SK-N-SH (cell line): ENCODE measurements at regions not wholly inside any gene's neighbourhood (a gene's known extent, or its start where the extent isn't known, plus 50 kb on each side); places are given as distances from the start of the nearest gene placed in this dataset.

Source experiments
- CTCF ChIA-PET: fragments of 300-600, 350-600 bp; formaldehyde crosslinking; extraction: SDS; loops from one replicate; lab custom pipeline; 2021; lab: Yijun Ruan, JAX
- POLR2A ChIA-PET: fragments of 350-600 bp; sonication (Branson Sonifier 250); formaldehyde crosslinking; extraction: SDS; loops from one replicate; lab custom pipeline; 2020; ENCODE audit warnings: antibody characterized with exemption, inconsistent platforms; lab: Yijun Ruan, JAX
- DNase-seq: peaks from one replicate; pipeline ENCODE4 v3.0.0; 2012
- H2AFZ ChIP-seq: fragments of 200-600 bp; sonication (generic); 2 replicates; pipeline ENCODE4 v1.8.1; 2016; ENCODE audit warnings: antibody characterized with exemption, mild to moderate bottlenecking, low read depth
- H3F3A ChIP-seq: fragments of 200-600 bp; sonication (generic); replicated peaks from 2 replicates; pipeline ENCODE3; 2016; ENCODE audit warnings: antibody characterized with exemption, mild to moderate bottlenecking; ENCODE audit not compliant: insufficient read depth
- H3K27ac ChIP-seq, 2 experiments: fragments of 200-500 bp in 1 of 2; fragments of 200-600 bp in 1 of 2; sonication (Bioruptor generic) in 1 of 2; sonication (generic), shearing (Covaris generic) in 1 of 2; 2 replicates each; pipeline versions ENCODE4 v1.5.1 to v1.6.1; 2014 to 2016; ENCODE audit warnings: low read depth in 2 of 2, inconsistent platforms in 1 of 2, low read length in 1 of 2, mild to moderate bottlenecking in 1 of 2, mixed read lengths in 1 of 2
- H3K27me3 ChIP-seq: fragments of 200-600 bp; sonication (generic), shearing (Covaris generic); 2 replicates; pipeline ENCODE4 v1.6.1; 2016; ENCODE audit warnings: mixed run types; ENCODE audit not compliant: insufficient read depth
- H3K36me3 ChIP-seq, 2 experiments: fragments of 200-500 bp in 1 of 2; fragments of 200-600 bp in 1 of 2; sonication (Bioruptor generic) in 1 of 2; sonication (generic) in 1 of 2; replicated peaks in 1 of 2; 2 replicates each; pipeline versions ENCODE3 to v1.5.1; 2014 to 2016; ENCODE audit warnings: low read length in 1 of 2, mild to moderate bottlenecking in 1 of 2; ENCODE audit not compliant: insufficient read depth in 2 of 2, control insufficient read depth in 1 of 2
- H3K4me1 ChIP-seq, 2 experiments: fragments of 200-500 bp in 1 of 2; fragments of 200-600 bp in 1 of 2; sonication (Bioruptor generic) in 1 of 2; sonication (generic), shearing (Covaris generic) in 1 of 2; 2 replicates each; pipeline versions ENCODE4 v1.5.1 to v1.6.1; 2014 to 2016; ENCODE audit warnings: low read depth in 1 of 2, low read length in 1 of 2, mixed run types in 1 of 2; ENCODE audit not compliant: insufficient read depth in 2 of 2, control insufficient read depth in 1 of 2
- H3K4me2 ChIP-seq: fragments of 200-600 bp; sonication (generic), shearing (Covaris generic); 2 replicates; pipeline ENCODE4 v1.6.1; 2017; ENCODE audit warnings: mixed run types
- H3K4me3 ChIP-seq, 2 experiments: fragments of 200-500 bp in 1 of 2; fragments of 200-600 bp in 1 of 2; sonication (Bioruptor generic) in 1 of 2; sonication (generic), shearing (Covaris generic) in 1 of 2; 2 replicates each; pipeline versions ENCODE4 v1.5.1 to v1.8.1; 2014 to 2016; ENCODE audit warnings: low read depth in 2 of 2, inconsistent platforms in 1 of 2, low read length in 1 of 2, mild to moderate bottlenecking in 1 of 2, mixed read lengths in 1 of 2, moderate library complexity in 1 of 2
- H3K79me2 ChIP-seq: fragments of 200-600 bp; sonication (generic); 2 replicates; pipeline ENCODE4 v1.8.1; 2017; ENCODE audit warnings: mild to moderate bottlenecking; ENCODE audit not compliant: insufficient read depth
- H3K9ac ChIP-seq: fragments of 200-600 bp; sonication (generic); 2 replicates; pipeline ENCODE4 v1.6.1; 2017; ENCODE audit warnings: mixed run types
- H3K9me2 ChIP-seq: fragments of 200-600 bp; sonication (generic); 2 replicates; pipeline ENCODE4 v1.6.1; 2017; ENCODE audit warnings: mixed run types
- H3K9me3 ChIP-seq: fragments of 200-600 bp; sonication (generic); 2 replicates; pipeline ENCODE4 v1.6.1; 2017; ENCODE audit warnings: mixed run types, mild to moderate bottlenecking, moderate library complexity
- H4K20me1 ChIP-seq: fragments of 200-600 bp; sonication (generic); 2 replicates; pipeline ENCODE4 v1.6.1; 2017; ENCODE audit warnings: mild to moderate bottlenecking, mixed run types; ENCODE audit not compliant: insufficient read depth
- CHD2 ChIP-seq: fragments of 150-350 bp; IDR thresholded peaks from 2 replicates; pipeline ENCODE4 v1.6.1; 2018; ENCODE audit warnings: low read length; ENCODE audit not compliant: partially characterized antibody
- FOXM1 ChIP-seq: IDR thresholded peaks from 2 replicates; pipeline ENCODE4 v1.4.0; 2012; ENCODE audit warnings: low read depth, mild to moderate bottlenecking
- JUND ChIP-seq: IDR thresholded peaks from 2 replicates; pipeline ENCODE4 v1.4.0; 2012
- POLR2AphosphoS5 ChIP-seq: IDR thresholded peaks from 2 replicates; pipeline ENCODE4 v1.6.1; 2012; ENCODE audit warnings: low read depth, low read length
- REST ChIP-seq: IDR thresholded peaks from 2 replicates; pipeline ENCODE4 v1.6.1; 2012; ENCODE audit warnings: mild to moderate bottlenecking, low read depth, low read length, moderate library complexity
- SIN3A ChIP-seq: IDR thresholded peaks from 2 replicates; pipeline ENCODE4 v1.6.1; 2012; ENCODE audit warnings: low read depth, mild to moderate bottlenecking, low read length, moderate library complexity, borderline replicate concordance
- TEAD4 ChIP-seq: IDR thresholded peaks from 2 replicates; pipeline ENCODE4 v1.4.0; 2012; ENCODE audit warnings: mild to moderate bottlenecking, borderline replicate concordance; ENCODE audit not compliant: insufficient read depth
- WGBS: methylation state at CpG from one replicate; pipeline ENCODE4 v1.1.6; 2017; ENCODE audit warnings: low lambda C conversion rate; 5-methylcytosine and 5-hydroxymethylcytosine counted together
- TF ChIP-seq, protein P1 (sequence below): IDR thresholded peaks from 2 replicates; pipeline ENCODE4; 2012
- TF ChIP-seq, protein P2 (sequence below): IDR thresholded peaks from 2 replicates; pipeline ENCODE4 v1.4.0; 2012; ENCODE audit warnings: low read depth, borderline replicate concordance

GRCh38 chr1:29986986-29987385, 736.4 kb downstream of the MATN1 start:
- no peaks in the 10 kb centered on the region for H3F3A ChIP-seq
- no peaks in the 10 kb centered on the region for H3K27me3 ChIP-seq
- H3K4me3 ChIP-seq, result no peak overlapping the region
- no peaks in the 10 kb centered on the region for H3K79me2 ChIP-seq
- H3K27ac ChIP-seq, result no peak overlapping the region
- ChIA-PET CTCF (no interaction called here), POLR2A (no interaction called here)
- 20% methylated on average over 2 of the region's 2 CpGs for WGBS
- H3K9me2 ChIP-seq, result no peaks in the 10 kb centered on the region
- DNase-seq, result no peak
- no peak overlapping the region for H2AFZ ChIP-seq
- no peaks in the 10 kb centered on the region for H3K36me3 ChIP-seq
- H3K9me3 ChIP-seq, result no peaks in the 10 kb centered on the region
- H4K20me1 ChIP-seq, result no peaks in the 10 kb centered on the region
- H3K9ac ChIP-seq, result no peak overlapping the region
- no peak for TF ChIP-seq REST
- TF ChIP-seq CHD2, result no peak
- no peaks in the 10 kb centered on the region; a peak in 1 of 4 replicates for H3K4me1 ChIP-seq
- H3K4me2 ChIP-seq, result no peak overlapping the region

GRCh38 chr1:29985606-29985945, 737.8 kb downstream of the MATN1 start:
- WGBS, result 51% methylated on average over 5 of the region's 5 CpGs
- Histone ChIP-seq H3K9me3 (no peaks in the 10 kb centered on the region), H3F3A (no peaks in the 10 kb centered on the region), H3K27me3 (no peaks in the 10 kb centered on the region), H3K4me2 (no peak overlapping the region), H3K4me3 (no peak overlapping the region), H3K4me1 (no peaks in the 10 kb centered on the region; a peak in 1 of 4 replicates), H3K79me2 (no peaks in the 10 kb centered on the region), H2AFZ (no peak overlapping the region), H3K36me3 (no peaks in the 10 kb centered on the region), H3K9me2 (no peaks in the 10 kb centered on the region), H4K20me1 (no peaks in the 10 kb centered on the region), H3K27ac (no peak overlapping the region), H3K9ac (no peak overlapping the region)
- ChIA-PET CTCF (no interaction called here), POLR2A (no interaction called here)
- no peak for DNase-seq
- TF ChIP-seq, protein P1, sequence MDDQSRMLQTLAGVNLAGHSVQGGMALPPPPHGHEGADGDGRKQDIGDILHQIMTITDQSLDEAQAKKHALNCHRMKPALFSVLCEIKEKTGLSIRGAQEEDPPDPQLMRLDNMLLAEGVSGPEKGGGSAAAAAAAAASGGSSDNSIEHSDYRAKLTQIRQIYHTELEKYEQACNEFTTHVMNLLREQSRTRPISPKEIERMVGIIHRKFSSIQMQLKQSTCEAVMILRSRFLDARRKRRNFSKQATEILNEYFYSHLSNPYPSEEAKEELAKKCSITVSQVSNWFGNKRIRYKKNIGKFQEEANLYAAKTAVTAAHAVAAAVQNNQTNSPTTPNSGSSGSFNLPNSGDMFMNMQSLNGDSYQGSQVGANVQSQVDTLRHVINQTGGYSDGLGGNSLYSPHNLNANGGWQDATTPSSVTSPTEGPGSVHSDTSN, result no peak
- TF ChIP-seq TEAD4 (no peak), POLR2AphosphoS5 (no peak), JUND (no peak), SIN3A (no peak), FOXM1 (no peak)
- TF ChIP-seq, protein P2, sequence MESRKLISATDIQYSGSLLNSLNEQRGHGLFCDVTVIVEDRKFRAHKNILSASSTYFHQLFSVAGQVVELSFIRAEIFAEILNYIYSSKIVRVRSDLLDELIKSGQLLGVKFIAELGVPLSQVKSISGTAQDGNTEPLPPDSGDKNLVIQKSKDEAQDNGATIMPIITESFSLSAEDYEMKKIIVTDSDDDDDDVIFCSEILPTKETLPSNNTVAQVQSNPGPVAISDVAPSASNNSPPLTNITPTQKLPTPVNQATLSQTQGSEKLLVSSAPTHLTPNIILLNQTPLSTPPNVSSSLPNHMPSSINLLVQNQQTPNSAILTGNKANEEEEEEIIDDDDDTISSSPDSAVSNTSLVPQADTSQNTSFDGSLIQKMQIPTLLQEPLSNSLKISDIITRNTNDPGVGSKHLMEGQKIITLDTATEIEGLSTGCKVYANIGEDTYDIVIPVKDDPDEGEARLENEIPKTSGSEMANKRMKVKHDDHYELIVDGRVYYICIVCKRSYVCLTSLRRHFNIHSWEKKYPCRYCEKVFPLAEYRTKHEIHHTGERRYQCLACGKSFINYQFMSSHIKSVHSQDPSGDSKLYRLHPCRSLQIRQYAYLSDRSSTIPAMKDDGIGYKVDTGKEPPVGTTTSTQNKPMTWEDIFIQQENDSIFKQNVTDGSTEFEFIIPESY, result no peak
